BJ (cell line): ENCODE measurements at regions not wholly inside any gene's neighbourhood (a gene's known extent, or its start where the extent isn't known, plus 50 kb on each side); places are given as distances from the start of the nearest gene placed in this dataset.

ENCODE experiments used
- CTCF ChIA-PET: fragments of 350-600 bp; formaldehyde crosslinking; extraction: SDS; loops from one replicate; lab custom pipeline; 2021; ENCODE audit warnings: antibody characterized with exemption, inconsistent platforms; lab: Yijun Ruan, JAX
- POLR2A ChIA-PET: fragments of 300-600 bp; sonication (Branson Sonifier 250); formaldehyde crosslinking; extraction: SDS; loops from one replicate; lab custom pipeline; 2021; ENCODE audit warnings: antibody characterized with exemption; lab: Charles Lee
- DNase-seq: peaks from one replicate; pipeline ENCODE4 v3.0.0-alpha.2; 2011; ENCODE audit warnings: low read depth
- H3K27me3 ChIP-seq: 2 replicates; pipeline ENCODE4 v1.6.0; 2011; ENCODE audit warnings: low read length; ENCODE audit not compliant: control insufficient read depth, insufficient read depth
- H3K36me3 ChIP-seq: 2 replicates; pipeline ENCODE4 v1.5.1; 2011; ENCODE audit warnings: low read length; ENCODE audit not compliant: control insufficient read depth, insufficient read depth
- H3K4me3 ChIP-seq: 2 replicates; pipeline ENCODE4 v1.5.1; 2011; ENCODE audit warnings: low read depth, mild to moderate bottlenecking, control low read depth, low read length
- CTCF ChIP-seq: IDR thresholded peaks from 2 replicates; pipeline ENCODE4 v1.5.1; 2011; ENCODE audit warnings: low read depth, mild to moderate bottlenecking, control low read depth, inconsistent platforms, low read length, moderate library complexity; ENCODE audit not compliant: insufficient read depth

DNA sequence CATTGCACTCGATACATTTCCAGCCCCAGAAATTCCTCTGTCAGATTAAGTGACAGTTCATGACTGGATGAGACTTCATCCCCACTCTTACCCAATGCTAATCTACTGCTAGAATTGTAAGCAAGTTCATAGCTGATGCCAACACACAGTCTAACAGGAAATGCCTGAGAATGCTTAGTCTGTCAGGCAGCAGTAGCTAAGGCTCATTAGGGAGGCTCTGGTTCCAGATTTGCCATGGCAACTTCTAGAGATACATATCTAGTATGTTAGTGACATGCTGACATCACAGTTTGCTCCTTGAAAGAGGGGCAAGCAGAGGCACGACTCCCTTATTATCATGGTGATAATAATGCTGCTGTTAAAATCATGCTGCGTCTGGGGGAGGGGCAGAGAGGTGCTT lies 198.4 kb downstream of the RBM43 start:
- peak; percentile 51 for DNase-seq
- POLR2A ChIA-PET, result interaction anchor here (0.6 kb wide), 1 partner anchor 580 kb away, joined by 4 read pairs; no protein-coding TSS in a partner anchor
- CTCF ChIA-PET, result interaction anchor here (0.6 kb wide), 1 partner anchor 21 kb away, joined by 3 read pairs; no protein-coding TSS in a partner anchor
- no peak overlapping the region for H3K4me3 ChIP-seq
- no peaks in the 10 kb centered on the region for H3K36me3 ChIP-seq
- TF ChIP-seq CTCF, result no peak
- H3K27me3 ChIP-seq, result no peaks in the 10 kb centered on the region

GRCh38 chr2:151060287-151060686 lies 201.4 kb downstream of the RBM43 start:
- TF ChIP-seq CTCF, result no peak
- no peaks in the 10 kb centered on the region for H3K27me3 ChIP-seq
- ChIA-PET CTCF (no interaction called here), POLR2A (no interaction called here)
- no peak overlapping the region for H3K4me3 ChIP-seq
- no peak for DNase-seq
- no peaks in the 10 kb centered on the region for H3K36me3 ChIP-seq

DNA sequence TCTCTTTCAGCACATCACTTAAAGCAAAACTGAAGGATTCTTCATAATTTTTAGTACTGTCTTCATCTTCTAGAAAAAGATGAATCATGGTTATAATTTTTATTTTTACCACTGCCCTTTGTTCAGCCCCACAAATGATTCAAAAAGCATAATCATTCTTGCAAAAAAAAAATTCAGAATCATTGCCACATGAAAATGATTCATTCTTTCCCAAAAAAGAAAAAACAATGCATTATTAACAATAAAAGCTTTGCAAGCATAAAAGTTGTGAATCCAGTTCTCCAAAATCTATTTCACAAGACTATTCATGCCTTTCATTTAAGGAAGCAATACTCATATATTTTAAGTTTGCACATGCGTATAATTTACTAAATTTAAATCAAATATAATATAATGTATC lies 204.8 kb downstream of the RBM43 start:
- Histone ChIP-seq H3K27me3 (no peaks in the 10 kb centered on the region), H3K36me3 (no peaks in the 10 kb centered on the region), H3K4me3 (no peak overlapping the region)
- ChIA-PET POLR2A (no interaction called here), CTCF (no interaction called here)
- DNase-seq, result no peak
- TF ChIP-seq CTCF, result no peak

DNA sequence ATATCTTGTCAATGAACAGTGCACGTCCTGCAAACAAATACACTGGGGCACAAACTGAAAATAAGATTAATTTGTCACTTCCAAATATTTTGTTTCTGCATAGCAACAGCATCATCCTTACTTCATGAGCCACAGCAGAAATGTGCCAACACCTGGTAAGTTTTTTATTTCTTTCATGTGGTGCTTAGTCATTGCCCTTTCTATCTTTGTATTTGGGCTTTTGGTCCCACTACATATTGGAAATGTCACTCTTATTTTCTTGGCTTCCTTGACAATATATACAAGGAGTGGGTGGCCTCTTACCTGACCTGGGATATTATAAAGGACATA lies 208.0 kb downstream of the RBM43 start:
- Histone ChIP-seq H3K27me3 (no peaks in the 10 kb centered on the region), H3K4me3 (no peak overlapping the region), H3K36me3 (no peaks in the 10 kb centered on the region)
- DNase-seq, result no peak
- no peak for TF ChIP-seq CTCF
- ChIA-PET POLR2A (no interaction called here), CTCF (interaction anchor here (1.5 to 2.6 kb wide), 2 partner anchors 12 to 22 kb away, joined by 3 to 15 read pairs; no protein-coding TSS in a partner anchor)

DNA sequence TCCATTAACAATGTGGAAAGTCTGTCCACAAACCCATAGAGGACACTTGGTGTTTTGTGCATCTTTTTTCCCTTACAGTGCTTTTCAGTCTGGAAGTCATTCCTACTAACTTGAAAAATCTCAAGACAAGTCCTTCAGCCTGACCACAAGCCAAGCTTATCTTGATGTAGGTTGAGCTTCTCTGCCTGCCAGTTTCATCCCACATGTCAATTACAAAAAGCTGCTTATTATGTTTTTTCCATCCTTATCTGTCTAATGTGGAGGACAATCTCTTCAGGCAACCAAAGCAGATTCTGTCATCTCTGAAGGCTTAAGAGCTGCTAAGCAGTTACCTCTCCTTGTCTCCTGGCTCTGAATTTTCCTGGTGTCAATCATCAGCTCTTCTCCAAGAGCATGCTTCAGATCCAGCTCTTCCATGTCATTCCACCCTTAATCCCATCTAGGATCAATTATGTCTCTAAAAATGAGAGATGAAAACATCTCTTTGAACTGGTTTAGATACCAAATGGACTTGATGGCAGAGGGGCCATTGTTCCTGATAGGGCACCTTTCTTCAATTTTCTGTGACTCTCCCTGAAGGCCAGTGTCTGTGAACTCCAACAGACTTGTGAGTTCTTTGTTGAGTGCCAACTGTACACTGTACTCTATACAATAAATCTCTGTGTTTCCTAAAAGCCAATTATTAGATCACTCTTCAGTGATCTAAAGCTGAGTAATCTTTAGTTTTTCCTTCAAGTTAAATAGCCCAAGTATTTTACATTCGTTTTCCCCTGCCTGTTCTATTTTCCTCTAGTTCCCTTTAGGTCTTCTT lies 208.6 kb downstream of the RBM43 start:
- CTCF ChIA-PET, result interaction anchor here (0.8 to 2.6 kb wide), 5 partner anchors 12 to 414 kb away, joined by 3 to 15 read pairs (median 3); no protein-coding TSS in a partner anchor
- Histone ChIP-seq H3K36me3 (no peaks in the 10 kb centered on the region), H3K4me3 (no peak overlapping the region), H3K27me3 (no peaks in the 10 kb centered on the region)
- no peak for DNase-seq
- TF ChIP-seq CTCF, result no peak
- POLR2A ChIA-PET, result no interaction called here
